MM.1S (cell line): ENCODE measurements at regions not wholly inside any gene's neighbourhood (a gene's known extent, or its start where the extent isn't known, plus 50 kb on each side); places are given as distances from the start of the nearest gene placed in this dataset.

ENCODE experiments used
- CTCF ChIP-seq: fragments of 300-600 bp; sonication (generic); IDR thresholded peaks from 2 replicates; pipeline ENCODE4 v1.5.1; 2016; ENCODE audit warnings: antibody characterized with exemption, low read length, mixed read lengths
- EZH2 ChIP-seq: fragments of 300-600 bp; sonication (generic); optimal IDR thresholded peaks from 2 replicates; pipeline ENCODE3; 2017; ENCODE audit warnings: low read depth, mild to moderate bottlenecking, antibody characterized with exemption, low read length, mixed read lengths
- EZH2phosphoT487 ChIP-seq: fragments of 300-600 bp; sonication (generic); IDR thresholded peaks from 2 replicates; pipeline ENCODE4 v1.6.1; 2018; ENCODE audit warnings: antibody characterized with exemption, low read length

- TF ChIP-seq EZH2 = no peak
- no peak for TF ChIP-seq CTCF
- TF ChIP-seq EZH2phosphoT487 = no peak
These were observed 615.1 kb upstream of the SALL3 start for GRCh38 chr18:78364388-78364960.
